NT2/D1 (cell line): ENCODE measurements at regions not wholly inside any gene's neighbourhood (a gene's known extent, or its start where the extent isn't known, plus 50 kb on each side); places are given as distances from the start of the nearest gene placed in this dataset.

Source experiments
- DNase-seq: peaks from one replicate; pipeline ENCODE4 v3.0.0-alpha.2; 2011; ENCODE audit warnings: low read depth, low spot score
- H3K27me3 ChIP-seq: 2 replicates; pipeline ENCODE4 v1.6.0; 2011; ENCODE audit warnings: mild to moderate bottlenecking; ENCODE audit not compliant: insufficient read length, insufficient read depth
- H3K36me3 ChIP-seq: 2 replicates; pipeline ENCODE4 v1.6.1; 2011; ENCODE audit warnings: mild to moderate bottlenecking, low read length, mixed read lengths; ENCODE audit not compliant: insufficient read depth, insufficient read length
- H3K4me1 ChIP-seq: 2 replicates; pipeline ENCODE4 v1.5.1; 2011; ENCODE audit not compliant: insufficient read depth, insufficient read length
- H3K4me3 ChIP-seq: 2 replicates; pipeline ENCODE4 v1.5.1; 2011; ENCODE audit warnings: low read depth; ENCODE audit not compliant: insufficient read length
- H3K9ac ChIP-seq: 2 replicates; pipeline ENCODE4 v1.6.0; 2011; ENCODE audit warnings: low read depth; ENCODE audit not compliant: insufficient read length
- H3K9me3 ChIP-seq: 2 replicates; pipeline ENCODE4 v1.5.1; 2011; ENCODE audit warnings: mild to moderate bottlenecking, low read length; ENCODE audit not compliant: insufficient read depth
- SUZ12 ChIP-seq: IDR thresholded peaks from 2 replicates; pipeline ENCODE4 v1.6.1; 2011; ENCODE audit not compliant: insufficient read length, insufficient read depth; ENCODE audit errors: extremely low read depth
- YY1 ChIP-seq: IDR thresholded peaks from 2 replicates; pipeline ENCODE4 v1.6.1; 2011; ENCODE audit not compliant: insufficient read length, insufficient read depth
- ZNF274 ChIP-seq: IDR thresholded peaks from 2 replicates; pipeline ENCODE4 v1.6.1; 2011; ENCODE audit warnings: mild to moderate bottlenecking, low read depth, low read length

- no peak overlapping the region for H3K9ac ChIP-seq
- TF ChIP-seq YY1 = no peak
- no peak for TF ChIP-seq ZNF274
- TF ChIP-seq SUZ12 = no peak
- H3K36me3 ChIP-seq = no peaks in the 10 kb centered on the region
- no peak for DNase-seq
- H3K9me3 ChIP-seq = no peaks in the 10 kb centered on the region
- no peak overlapping the region for H3K4me3 ChIP-seq
- no peaks in the 10 kb centered on the region for H3K27me3 ChIP-seq
- no peaks in the 10 kb centered on the region for H3K4me1 ChIP-seq
Observed at GRCh38 chr6:164169355-164169754, 754.8 kb downstream of the QKI start.

DNA sequence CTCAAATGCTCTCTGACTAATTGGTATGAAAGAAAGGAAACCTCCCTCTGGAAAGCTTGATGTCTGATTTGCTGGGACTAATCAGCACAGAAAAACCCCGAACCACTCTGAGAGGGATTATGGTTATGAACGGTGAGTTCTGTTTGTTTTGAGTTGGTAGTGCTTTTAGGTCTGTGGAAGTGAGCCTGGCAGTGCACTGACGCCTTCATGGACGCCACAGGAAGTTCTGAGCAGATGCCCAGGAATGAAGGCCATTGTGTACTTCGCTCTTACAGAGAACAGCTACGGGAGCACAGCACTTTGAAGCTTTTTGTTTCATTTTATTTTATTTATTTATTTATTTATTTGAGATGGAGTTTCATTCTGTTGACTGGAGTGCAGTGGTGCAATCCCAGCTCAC, 754.1 kb downstream of the QKI start:
- no peaks in the 10 kb centered on the region for H3K27me3 ChIP-seq

GRCh38 chr6:164167873-164168405, 753.4 kb downstream of the QKI start:
- Histone ChIP-seq H3K4me3 (no peak overlapping the region), H3K9ac (no peak overlapping the region), H3K4me1 (no peaks in the 10 kb centered on the region), H3K9me3 (no peaks in the 10 kb centered on the region), H3K27me3 (no peaks in the 10 kb centered on the region), H3K36me3 (no peaks in the 10 kb centered on the region)
- no peak for DNase-seq
- TF ChIP-seq ZNF274 (no peak), YY1 (no peak), SUZ12 (no peak)

More for the DNA sequence above, 754.1 kb downstream of the QKI start:
- no peaks in the 10 kb centered on the region for H3K4me1 ChIP-seq
- H3K36me3 ChIP-seq = no peaks in the 10 kb centered on the region
- no peaks in the 10 kb centered on the region for H3K9me3 ChIP-seq
- no peak for DNase-seq
- no peak overlapping the region for H3K9ac ChIP-seq
- TF ChIP-seq ZNF274 (no peak), YY1 (no peak), SUZ12 (no peak)
- H3K4me3 ChIP-seq = no peak overlapping the region

GRCh38 chr6:164166996-164167395, 752.5 kb downstream of the QKI start:
- DNase-seq = no peak
- no peaks in the 10 kb centered on the region for H3K36me3 ChIP-seq
- H3K27me3 ChIP-seq = no peaks in the 10 kb centered on the region
- H3K4me3 ChIP-seq = no peak overlapping the region
- H3K4me1 ChIP-seq = no peaks in the 10 kb centered on the region
- no peak overlapping the region for H3K9ac ChIP-seq
- no peak for TF ChIP-seq ZNF274
- TF ChIP-seq SUZ12 = no peak
- no peak for TF ChIP-seq YY1
- H3K9me3 ChIP-seq = peaks cover 3% of the 10 kb centered on the region; the same call in 1 of the 2 replicates

DNA sequence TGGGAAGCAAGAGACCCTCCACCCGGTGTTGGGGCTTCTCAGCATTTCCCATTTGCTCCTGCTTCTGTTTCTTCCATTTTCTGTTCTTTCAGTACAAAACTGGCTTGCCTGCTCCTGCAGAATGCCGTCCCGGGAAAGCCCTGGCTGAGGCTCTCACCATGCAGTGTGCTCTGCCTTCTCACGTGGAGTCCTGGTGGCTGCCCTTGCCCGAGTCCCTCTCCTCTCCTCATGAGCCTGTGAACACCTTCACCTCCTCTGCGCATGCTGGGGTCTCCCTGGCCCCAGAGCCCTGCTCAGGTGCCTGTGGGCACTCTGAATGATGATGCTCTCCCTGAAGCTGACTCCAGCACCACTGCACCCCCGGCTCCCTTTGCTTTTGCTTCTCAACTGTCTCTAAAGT, 752.0 kb downstream of the QKI start:
- TF ChIP-seq YY1 (no peak), SUZ12 (no peak), ZNF274 (no peak)
- no peaks in the 10 kb centered on the region for H3K36me3 ChIP-seq
- no peaks in the 10 kb centered on the region for H3K27me3 ChIP-seq
- no peak for DNase-seq
- H3K9ac ChIP-seq = no peak overlapping the region
- peaks cover 6% of the 10 kb centered on the region; the same call in 1 of the 2 replicates for H3K9me3 ChIP-seq
- no peaks in the 10 kb centered on the region for H3K4me1 ChIP-seq
- no peak overlapping the region for H3K4me3 ChIP-seq

GRCh38 chr6:164164876-164165275, 750.4 kb downstream of the QKI start:
- no peak for TF ChIP-seq YY1
- TF ChIP-seq ZNF274 = no peak
- no peaks in the 10 kb centered on the region for H3K36me3 ChIP-seq
- H3K4me1 ChIP-seq = no peaks in the 10 kb centered on the region
- DNase-seq = no peak
- no peak overlapping the region for H3K4me3 ChIP-seq
- H3K9me3 ChIP-seq = peaks cover 6% of the 10 kb centered on the region; the same call in 1 of the 2 replicates
- H3K27me3 ChIP-seq = no peaks in the 10 kb centered on the region
- no peak overlapping the region for H3K9ac ChIP-seq

GRCh38 chr6:164163239-164163638, 748.7 kb downstream of the QKI start:
- DNase-seq = no peak
- no peaks in the 10 kb centered on the region for H3K27me3 ChIP-seq
- TF ChIP-seq ZNF274 = no peak
- no peak for TF ChIP-seq YY1
- TF ChIP-seq SUZ12 = no peak

DNA sequence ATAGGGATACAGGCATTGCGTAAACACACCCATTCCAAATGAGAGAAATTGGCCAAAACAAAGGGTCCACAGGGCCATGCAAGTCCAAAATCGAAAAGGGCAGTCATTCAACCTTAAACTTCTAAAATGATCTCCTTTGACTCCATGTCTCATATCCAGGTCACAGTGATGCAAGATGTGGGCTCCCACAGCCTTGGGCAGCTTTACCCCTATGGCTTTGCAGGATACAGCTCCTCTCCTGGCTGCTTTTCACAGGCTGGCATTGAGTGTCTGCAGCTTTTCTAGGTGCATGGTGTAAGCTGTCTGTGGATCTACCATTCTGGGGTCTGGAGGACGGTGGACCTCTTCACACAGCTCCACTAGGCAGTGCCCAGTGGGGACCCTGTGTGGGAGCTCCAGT, 744.5 kb downstream of the QKI start:
- Histone ChIP-seq H3K9me3 (peaks cover 9% of the 10 kb centered on the region; the same call in 1 of the 2 replicates), H3K9ac (no peak overlapping the region), H3K4me3 (no peak overlapping the region), H3K36me3 (no peaks in the 10 kb centered on the region), H3K27me3 (no peaks in the 10 kb centered on the region), H3K4me1 (no peaks in the 10 kb centered on the region)
- TF ChIP-seq SUZ12 (no peak), YY1 (no peak), ZNF274 (no peak)
- DNase-seq = no peak

More at GRCh38 chr6:164163239-164163638, 748.7 kb downstream of the QKI start:
- no peak overlapping the region for H3K9ac ChIP-seq
- H3K4me3 ChIP-seq = no peak overlapping the region
- no peaks in the 10 kb centered on the region for H3K4me1 ChIP-seq
- no peaks in the 10 kb centered on the region for H3K36me3 ChIP-seq
- peaks cover 6% of the 10 kb centered on the region; the same call in 1 of the 2 replicates for H3K9me3 ChIP-seq
